ENCODE measurements at regions not wholly inside any gene's neighbourhood (a gene's known extent, or its start where the extent isn't known, plus 50 kb on each side); places are given as distances from the start of the nearest gene placed in this dataset.
A peak's percentile ranks its signal among the peaks of the same experiment; 100 is the strongest.
"Not testable (repeated sequence)": the region's sequence is repeated elsewhere in the genome, so short reads cannot be mapped to it uniquely, and the experiment has no call there.

DNA sequence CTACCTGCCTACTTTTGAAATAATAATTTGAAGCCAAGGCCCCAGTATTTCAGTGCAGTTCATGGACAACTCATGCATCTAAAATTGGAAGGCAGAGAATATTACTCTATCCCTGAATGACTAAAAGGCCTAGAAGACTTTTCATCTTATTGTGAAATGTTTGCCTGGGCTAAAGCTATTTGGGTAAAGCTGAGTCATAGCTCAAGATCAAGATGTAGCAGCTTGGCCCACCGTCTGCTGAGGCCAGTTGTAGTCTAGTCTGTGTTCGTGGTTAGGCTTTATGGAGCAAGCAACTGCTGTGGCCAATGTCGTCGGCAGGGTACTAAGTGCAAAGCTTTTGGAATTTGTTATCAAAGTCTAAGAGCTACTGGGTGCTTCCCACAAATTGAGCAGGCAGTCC, 929.1 kb downstream of the RAB28 start:
- peak; percentile 2 for DNase-seq

DNA sequence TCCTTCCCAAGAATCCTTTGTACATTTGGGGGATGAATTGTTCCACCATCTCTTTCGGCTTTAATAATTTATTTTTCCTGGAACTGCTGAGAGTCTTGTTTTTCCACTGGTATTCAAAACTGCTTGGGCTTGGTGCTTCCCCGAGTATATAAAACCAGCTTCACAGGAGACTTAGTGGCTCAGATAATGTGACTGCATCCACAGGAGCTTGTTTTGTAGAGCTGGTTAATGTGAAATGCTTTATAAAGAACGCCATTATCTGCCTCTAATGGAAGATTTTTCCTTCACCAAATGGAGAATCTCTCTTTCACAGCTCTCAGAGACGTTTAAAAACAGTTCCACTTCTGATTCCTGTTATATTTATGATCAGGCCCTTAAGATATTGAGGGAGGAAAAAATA, 935.5 kb downstream of the RAB28 start:
- DNase-seq = no peak

DNA sequence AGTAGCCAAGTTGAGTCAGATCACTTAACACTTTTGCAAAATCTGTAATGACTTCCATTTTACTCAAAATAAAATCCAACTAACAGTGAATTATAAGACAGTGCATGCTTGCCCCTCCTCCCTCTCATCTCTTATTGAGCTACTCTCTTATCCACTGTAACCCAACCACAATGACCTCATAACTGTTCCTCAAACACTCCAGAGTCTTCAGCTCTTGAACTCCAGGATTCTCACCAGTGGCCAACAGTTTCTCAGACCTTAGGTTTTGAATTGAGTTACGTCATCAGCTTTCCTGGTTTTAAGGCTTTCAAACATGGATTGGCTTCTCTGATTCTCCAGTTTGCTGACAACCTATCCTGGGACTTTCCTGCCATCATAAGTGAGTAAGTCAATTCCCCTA, 938.3 kb downstream of the RAB28 start:
- DNase-seq = no peak

DNA sequence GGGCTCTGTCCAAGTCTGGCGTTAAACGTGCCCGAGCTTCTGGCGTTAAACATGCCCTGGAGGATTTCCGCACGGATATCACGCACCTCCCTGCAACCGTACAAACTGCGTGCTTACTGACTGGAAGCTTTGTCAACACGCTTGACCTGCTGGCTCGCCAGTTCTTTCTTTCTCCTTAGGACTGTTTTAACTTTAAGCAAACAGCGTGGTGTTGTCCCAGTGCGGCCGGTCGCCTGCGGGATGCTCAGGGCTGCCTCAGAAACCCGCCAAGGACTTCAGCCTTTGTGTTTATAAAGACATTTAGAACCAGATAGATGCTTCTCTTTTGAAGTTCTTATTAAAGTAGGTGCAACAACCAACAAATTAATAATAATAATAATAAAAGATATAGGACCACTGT, 946.0 kb downstream of the RAB28 start:
- no peak for DNase-seq

DNA sequence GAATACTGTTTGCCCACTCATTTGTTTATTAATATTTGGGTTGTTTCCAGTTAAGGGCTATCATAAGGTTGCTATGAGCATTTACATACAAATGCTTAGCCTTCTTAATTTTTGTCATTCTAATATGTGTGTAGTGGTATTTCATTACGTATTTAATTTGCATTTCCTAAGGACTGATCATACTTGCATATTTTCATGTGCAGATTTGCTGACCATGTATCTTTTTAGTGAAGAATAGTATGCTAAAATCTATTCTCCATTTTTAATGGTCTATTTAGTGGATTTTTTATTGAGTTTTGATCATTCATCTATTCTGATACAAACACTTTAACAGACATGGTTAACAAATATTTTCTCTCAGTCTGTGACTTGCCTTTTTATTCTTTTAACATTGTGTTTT, 949.5 kb downstream of the RAB28 start:
- DNase-seq = no peak

DNA sequence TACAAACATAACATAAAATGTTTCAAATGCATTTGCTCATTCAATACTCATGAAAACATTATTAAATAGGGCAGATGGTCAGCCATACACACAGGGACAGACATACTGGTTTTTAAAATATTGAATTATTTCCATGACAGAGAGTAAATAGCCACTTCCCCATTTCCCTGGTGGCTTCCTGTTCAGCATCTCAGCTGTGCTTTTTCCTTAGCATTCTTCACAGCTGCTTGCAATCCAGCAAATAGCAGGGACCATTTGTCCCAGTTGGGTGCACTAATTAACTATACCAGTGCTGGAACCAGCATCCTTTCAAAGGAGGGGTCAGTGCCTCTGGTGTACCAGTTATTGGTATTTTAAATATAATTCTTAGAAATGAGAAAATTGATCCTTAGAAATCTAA, 964.7 kb downstream of the RAB28 start:
- DNase-seq = no peak

DNA sequence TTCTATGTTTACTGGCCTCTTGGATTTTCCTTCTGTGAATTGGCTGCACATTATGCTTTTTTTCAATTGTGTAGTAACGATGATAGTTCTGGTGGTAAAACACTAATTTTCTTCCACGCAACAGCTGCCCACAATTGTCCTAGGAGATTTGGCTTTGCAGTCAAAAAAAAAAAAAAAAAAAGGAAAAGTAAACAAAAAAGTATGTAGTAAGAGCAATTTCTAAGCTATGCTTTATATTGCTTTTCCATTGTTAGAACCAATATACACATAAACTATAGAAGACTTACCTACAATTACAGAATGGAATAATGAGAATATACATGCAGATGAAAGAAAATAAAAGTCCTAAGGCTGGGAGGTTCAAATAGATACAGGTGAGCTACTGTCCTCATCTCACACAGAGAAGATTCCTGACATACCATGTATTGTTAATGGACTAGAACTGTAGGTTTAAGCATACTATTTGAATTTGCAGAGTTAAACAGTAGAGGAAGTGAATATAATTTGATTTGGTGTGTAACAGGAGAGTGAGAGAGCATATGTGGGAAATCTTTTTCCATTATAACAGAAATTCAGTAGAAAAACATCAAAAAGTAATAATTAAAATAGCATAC, 976.2 kb downstream of the RAB28 start:
- no peak for DNase-seq

DNA sequence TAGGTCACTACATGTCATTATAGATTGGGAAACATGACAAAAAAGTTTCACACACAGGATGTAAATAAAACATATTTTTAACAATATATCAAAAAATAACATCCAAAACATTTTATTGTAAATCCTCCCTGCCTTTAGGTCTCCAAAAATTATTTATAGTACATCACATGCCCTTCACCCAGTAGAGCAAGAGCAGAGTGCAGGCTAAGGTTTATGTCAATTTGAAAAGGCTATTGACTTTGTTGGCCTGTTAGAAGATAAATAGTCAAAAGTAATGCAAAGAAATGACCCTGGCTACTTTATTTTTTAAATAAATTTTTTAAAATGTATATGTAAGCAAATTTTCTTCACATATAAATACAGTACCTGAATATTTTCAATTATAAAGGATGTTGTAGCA, 983.7 kb downstream of the RAB28 start:
- DNase-seq = no peak

DNA sequence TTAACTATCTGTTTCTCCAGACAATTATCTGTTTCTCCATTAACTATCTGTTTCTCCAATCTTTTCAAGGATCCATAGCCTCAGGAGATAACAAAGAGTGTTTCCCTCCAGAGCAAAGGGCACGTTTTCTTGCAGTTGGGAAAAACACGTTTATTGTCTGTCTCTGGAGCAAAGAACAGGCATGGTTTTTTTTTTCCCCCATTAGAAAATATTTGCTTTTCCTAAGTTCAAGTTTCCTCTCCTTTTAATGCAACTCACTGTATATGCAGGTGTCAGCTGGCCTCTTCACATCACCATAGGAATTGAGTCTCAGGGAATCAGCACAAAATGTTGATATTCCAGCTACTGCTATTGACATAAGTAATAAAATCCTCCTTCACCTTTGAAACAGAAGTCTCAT, 984.4 kb downstream of the RAB28 start:
- no peak for DNase-seq

DNA sequence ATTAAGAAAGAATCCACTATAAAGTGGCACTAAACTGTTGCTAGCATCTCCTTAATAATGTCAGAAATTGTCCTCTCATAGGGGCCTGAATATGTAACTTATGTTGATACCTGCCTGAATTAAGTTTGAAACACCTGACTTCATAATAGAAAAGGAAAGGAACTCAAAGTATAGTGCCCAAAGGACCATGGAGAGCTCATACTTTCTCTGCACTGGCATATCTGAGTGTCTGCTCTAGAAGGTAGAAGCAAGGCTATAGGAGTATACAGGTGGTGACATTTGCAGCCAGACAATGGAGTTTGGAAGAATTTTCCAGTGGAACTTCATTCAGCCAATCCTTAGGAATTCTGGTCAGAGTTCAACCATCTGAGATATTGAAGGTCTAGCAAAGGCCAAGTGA, 988.9 kb downstream of the RAB28 start:
- no peak for DNase-seq

DNA sequence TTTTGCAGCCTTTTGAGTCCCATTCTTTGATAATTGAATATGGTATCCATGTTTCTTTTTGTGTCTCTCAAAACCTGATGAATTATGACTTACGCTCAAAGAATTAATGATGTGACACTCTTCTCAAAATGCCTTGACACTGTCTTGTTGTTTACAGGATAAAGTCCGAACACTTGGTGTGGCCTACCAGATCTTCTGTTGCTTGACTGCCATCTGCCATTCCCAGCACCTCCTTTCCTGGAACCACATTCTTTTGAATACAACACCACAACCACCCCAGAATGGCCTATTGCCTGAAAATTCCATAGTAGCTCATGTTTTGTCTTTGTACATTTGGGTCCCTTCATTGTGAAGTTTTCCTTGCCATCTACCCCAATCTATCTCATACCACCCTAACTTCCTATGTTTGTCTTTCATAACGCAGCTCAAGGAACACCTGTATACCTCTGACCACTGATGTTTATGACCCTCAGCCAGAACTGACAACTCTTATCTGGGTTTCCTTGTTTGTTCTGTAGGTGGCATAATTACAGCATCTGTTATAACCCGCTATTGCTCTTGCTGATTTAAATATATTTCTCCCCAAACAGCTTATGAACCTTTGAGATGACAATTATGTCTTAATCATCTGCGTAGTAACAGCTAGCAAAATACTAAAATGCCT, 991.3 kb downstream of the RAB28 start:
- DNase-seq = no peak

DNA sequence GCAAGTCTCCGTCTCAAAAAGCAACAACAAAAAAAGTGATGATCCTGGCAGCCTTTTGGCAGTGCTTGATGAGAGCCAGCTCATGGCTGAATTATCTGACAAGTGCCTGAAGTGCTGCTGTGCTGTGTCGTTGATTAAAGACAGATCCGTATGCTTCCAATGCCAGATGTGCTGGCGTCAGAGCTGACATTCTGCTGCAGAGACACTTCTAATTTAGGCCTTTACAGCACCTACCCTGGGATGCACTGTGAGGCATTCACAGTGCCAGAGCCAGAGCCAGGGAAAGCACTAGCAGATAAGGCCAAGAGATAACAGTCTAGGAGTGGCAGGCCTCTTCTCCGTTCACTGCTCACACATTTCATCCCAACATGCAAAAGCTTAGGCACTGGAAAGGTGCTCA, 995.5 kb downstream of the RAB28 start:
- DNase-seq = no peak

DNA sequence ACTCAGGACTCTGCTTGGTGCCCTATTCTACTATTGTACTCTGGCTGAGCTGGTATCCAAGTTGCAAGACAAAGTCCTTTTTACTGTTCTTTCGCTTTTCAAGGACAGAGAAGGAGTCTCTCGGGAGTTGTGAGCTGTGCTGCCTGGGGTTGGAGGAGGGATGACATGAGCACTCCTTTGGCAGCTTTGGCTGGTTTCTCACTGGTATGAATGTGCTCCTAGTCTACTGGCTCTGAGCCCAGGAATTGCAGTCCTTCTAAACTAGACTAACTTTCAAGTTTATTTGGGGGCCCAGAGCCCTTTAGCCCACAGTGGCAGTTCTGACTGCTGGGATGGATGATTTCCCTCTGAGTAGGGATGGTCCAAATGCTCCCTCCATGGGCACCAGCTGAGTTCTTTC, 997.1 kb downstream of the RAB28 start:
- DNase-seq = no peak

DNA sequence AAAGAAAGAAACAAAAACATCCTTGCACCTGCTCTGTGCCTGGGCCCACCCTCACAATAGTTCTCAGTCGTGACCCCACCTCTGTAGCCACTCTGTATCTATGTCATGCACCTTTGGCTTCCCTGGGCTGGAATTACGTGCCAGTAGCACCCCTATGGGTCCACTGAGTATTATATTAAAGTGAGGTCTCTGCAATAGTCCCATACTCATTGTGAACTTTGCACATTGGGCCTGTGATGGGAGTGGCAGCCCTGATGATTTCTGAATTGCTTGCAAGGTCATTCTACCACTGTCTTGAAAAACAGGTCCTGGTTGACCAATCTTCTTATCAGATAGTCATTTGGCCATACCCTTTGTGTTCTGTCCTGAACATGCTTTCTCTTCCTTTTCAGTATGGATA, 1012.1 kb downstream of the RAB28 start:
- no peak for DNase-seq

DNA sequence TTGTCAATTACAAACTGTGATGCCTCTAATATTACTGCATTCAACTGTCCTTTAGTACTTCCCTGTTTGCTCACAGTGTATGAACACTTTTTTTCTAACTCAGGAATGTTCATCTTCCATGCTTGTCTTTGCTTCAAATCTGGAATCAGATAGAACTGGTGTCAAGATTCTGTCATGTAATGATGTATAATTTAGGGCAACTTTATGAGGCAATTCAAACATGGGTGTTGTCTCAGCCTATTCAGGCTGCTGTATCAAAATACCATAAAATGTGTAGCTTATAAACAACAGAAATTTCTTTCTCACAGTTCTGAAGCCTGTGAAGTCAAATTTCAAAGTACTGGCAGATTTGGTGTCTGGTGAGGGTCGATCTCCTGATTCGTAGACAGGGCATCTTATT, 1012.9 kb downstream of the RAB28 start:
- no peak for DNase-seq

DNA sequence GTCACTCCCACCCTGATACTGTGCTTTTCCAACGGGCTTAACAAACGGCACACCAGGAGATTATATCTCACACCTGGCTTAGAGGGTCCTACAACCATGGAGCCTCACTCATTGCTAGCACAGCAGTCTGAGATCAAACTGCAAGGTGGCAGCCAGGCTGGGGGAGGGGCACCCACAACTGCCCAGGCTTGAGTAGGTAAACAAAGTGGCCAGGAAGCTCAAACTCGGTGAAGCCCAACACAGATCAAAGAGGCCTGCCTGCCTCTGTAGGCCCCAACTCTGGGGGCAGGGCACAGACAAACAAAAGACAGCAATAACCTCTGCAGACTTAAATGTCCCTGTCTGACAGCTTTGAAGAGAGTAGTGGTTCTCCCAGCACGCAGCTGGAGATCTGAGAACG, 1022.6 kb downstream of the RAB28 start:
- DNase-seq = not testable (repeated sequence)

DNA sequence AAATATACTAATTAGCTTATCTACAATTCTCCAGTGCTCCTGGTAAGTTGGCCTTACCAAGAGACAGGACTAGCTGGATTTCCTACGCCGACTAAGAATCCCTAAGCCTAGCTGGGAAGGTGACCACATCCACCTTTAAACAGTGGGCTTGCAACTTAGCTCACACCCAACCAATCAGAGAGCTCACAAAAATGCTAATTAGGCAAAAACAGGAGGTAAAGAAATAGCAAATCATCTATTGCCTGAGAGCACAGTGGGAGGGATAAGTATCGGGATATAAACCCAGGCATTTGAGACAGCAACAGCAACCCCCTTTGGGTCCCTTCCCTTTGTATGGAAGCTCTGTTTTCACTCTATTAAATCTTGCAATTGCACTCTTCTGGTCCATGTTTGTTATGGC, 1025.0 kb downstream of the RAB28 start:
- DNase-seq = no peak

DNA sequence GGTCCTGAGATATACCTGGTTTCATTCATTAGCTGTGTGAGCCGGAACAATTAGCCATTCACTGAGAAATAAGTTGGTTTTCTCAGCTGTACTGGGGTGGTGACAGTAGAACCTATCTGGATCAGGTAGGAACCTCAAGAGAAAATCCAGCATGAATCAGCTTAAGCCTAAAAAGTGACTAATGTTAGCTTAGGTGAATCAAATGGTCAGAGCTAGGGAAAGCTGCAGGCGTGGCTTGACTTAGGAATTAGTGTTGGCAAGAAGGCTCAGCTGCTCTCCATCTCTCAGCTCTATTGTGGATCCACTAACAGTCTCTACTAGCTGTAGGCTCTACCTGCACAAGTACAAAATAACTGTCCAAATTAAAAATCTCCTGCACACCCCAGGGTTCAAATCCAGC, 1025.5 kb downstream of the RAB28 start:
- no peak for DNase-seq

DNA sequence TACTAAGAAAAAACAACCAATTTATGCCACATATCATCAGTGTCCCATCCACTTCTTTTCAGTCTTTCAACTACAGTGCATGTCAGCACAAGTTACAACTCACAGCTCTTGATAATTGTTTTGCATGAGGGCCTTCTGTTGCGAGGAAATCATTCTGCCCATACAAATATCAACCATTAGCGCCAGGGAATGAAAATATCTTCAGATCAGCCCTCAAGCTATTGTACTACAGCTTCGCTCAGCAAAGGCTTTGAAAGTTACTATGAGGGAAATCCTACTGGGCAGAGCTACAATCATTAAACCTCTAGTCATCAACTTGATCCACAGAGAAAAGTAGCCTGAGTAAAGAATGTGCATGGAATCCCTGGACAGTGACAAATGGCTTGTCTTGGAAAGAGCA, 1023.6 kb upstream of the HS3ST1 start:
- no peak for DNase-seq

DNA sequence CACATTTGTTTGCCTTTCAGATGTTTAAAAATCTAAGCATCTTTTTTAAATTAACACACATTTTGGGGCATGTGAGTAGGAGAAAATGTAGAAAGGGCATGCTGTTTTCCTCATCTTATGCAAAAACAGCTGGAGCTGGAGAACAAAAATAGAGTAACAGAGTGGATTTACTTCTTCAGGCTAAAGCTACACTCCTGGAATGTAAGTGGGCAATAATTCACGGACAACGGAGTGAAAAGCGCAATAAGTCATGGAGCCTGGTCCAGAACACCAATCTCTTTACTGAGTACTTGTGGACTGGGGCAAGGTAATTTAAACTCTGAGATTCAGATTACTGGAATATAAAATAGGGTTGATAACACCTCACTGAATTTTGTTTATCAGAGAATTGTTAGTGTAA, 1018.8 kb upstream of the HS3ST1 start:
- DNase-seq = no peak

DNA sequence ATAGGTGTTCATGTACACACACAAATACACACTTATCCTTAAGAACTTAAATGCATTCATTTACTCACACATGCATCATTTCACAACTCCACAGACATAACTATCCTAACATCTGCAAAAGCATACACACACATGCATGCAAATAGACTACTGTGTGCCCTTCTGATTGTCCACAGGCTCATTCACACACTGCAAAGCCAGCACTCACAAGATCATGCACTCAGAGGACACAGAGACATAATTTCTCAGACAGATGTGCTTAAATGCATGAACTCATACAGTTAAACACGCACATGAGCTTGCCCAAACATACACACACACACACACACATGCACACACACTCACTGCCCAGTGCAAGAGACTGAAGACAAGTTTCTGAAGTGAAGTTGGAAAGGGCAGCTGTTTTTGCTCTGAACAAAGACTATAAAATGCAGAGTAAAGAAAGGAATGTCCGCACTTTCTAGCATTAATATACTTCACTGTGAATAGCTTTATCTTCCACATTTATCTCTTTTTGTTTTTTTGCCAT, 1018.0 kb upstream of the HS3ST1 start:
- no peak for DNase-seq

DNA sequence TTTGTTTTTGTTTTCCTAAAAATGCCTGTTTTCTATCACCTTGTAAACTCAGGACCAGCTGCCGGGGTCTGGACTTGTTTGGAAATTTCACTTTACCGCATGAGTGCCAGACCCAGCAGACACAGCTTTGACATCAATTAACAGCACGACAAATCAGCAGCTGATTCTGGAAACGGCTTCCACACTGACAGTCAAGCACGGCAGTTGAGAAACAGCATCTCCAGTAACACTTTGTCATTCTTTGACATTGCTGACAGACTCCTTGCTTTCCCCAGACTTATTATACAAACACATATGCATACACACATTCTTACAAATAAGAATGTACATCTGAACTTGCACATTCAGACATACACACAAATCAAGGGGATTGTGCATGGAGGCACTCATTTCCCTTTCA, 1017.6 kb upstream of the HS3ST1 start:
- no peak for DNase-seq

DNA sequence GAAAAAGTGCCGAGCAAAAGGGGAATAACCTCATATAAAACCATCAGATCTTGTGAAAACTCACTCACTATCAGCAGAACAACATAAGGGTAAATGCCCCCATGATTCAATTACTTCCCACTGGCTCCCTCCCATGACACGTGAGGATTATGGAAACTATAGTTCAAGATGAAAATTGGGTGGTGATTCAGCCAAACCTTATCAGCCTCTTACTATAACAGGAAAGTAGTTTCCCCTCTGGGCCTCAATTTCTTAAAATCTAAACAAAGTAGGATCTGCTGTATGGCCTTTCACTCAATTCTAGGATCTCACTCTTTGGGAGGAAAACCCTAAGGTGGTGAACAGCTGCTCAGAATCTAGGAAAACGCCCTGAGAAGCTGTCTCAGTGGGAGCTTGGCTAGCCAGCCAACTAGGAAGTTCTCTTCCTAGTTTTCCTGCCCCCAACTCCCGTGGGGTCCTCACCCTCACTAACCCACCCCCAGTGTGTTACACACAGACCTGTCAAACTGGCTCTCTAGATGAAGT, 1017.1 kb upstream of the HS3ST1 start:
- DNase-seq = no peak

DNA sequence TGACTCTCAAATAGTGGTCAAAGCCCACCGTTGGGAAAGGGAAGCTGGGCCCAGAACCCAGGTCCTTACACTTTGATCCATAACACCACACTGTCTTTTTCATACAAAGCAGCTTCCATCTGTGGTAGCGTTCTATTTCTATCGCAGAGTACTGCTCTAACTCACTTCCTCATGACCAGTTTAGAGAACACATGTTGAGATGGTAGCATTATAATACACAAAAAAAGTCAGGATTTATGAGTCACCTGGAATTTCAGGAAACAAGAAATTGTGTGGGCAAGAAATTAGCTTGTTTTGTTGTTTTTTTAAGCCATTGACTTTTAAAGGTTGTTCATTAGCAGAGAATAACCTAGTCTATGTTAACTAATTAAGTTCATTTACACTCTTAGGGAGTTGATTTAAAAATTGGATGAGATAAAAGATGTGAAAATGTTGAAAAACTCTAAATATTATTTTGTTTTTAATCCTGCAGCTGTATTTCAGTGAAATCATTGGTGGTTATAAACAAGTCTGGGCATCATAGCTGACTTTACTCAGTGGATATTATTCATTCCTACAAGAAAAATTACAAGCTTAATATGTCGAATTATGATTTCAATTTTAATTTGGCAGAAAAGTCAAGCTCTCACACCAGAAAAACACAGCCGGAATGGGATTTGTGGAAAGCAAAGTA, 1011.1 kb upstream of the HS3ST1 start:
- no peak for DNase-seq

All from hematopoietic multipotent progenitor cell treated with erythropoietin and hydrocortisone succinate and interleukin-3 and kit ligand, for 6 days (in vitro differentiated cells).